Natural killer cell treated with Interleukin-12 subunit alpha and Interleukin-12 subunit beta and Interleukin-15 and Interleukin-18, amount 100 ng/mL, for 72 hours (primary cell): ENCODE measurements at regions not wholly inside any gene's neighbourhood (a gene's known extent, or its start where the extent isn't known, plus 50 kb on each side); places are given as distances from the start of the nearest gene placed in this dataset.
"Not testable (repeated sequence)": the region's sequence is repeated elsewhere in the genome, so short reads cannot be mapped to it uniquely, and the experiment has no call there.

Source experiments
- ATAC-seq, 2 donors: fragments of 150-1000 bp; cut with Tn5 transposase in 1 of 2; sonication (Bioruptor Pico), chemical (Tn5 transposase) in 1 of 2; 2 replicates each; pipeline ENCODE4 v1.10.0; 2021
- DNase-seq: peaks from one replicate; pipeline ENCODE4 v3.0.0; 2022; ENCODE audit warnings: low spot score
- H3K27ac Mint-ChIP-seq, 2 donors: 1 replicate in 1 of 2; 2 replicates in 1 of 2; pipeline ENCODE4 v1.8.0; 2022; ENCODE audit warnings: mixed read lengths in 2 of 2, mild to moderate bottlenecking in 1 of 2, moderate library complexity in 1 of 2
- H3K27me3 Mint-ChIP-seq, 2 donors: 1 replicate in 1 of 2; 2 replicates in 1 of 2; pipeline ENCODE4 v1.8.0; 2022; ENCODE audit warnings: mixed read lengths in 2 of 2
- H3K36me3 Mint-ChIP-seq: one replicate; pipeline ENCODE4 v1.8.0; 2022; ENCODE audit warnings: mixed read lengths
- H3K4me1 Mint-ChIP-seq, 2 donors: 1 replicate in 1 of 2; 2 replicates in 1 of 2; pipeline ENCODE4 v1.8.0; 2022; ENCODE audit warnings: low read depth in 2 of 2, mixed read lengths in 2 of 2, mild to moderate bottlenecking in 1 of 2
- H3K4me3 Mint-ChIP-seq: one replicate; pipeline ENCODE4 v1.8.0; 2022; ENCODE audit warnings: mixed read lengths
- H3K9me3 Mint-ChIP-seq: 2 replicates; pipeline ENCODE4 v1.8.0; 2022; ENCODE audit warnings: mixed read lengths

GRCh38 chr5:152644029-152644728 lies 239.1 kb upstream of the NMUR2 start:
- no peak for ATAC-seq
- no peak for DNase-seq
- Mint-ChIP-seq H3K4me3 (no peak overlapping the region), H3K36me3 (no peaks in the 10 kb centered on the region), H3K27ac (no peak overlapping the region), H3K9me3 (peaks cover 3% of the 10 kb centered on the region), H3K27me3 (no peaks in the 10 kb centered on the region), H3K4me1 (no peaks in the 10 kb centered on the region)

GRCh38 chr5:152649609-152650008 lies 244.5 kb upstream of the NMUR2 start:
- Mint-ChIP-seq H3K27me3 (no peaks in the 10 kb centered on the region), H3K36me3 (no peaks in the 10 kb centered on the region), H3K4me3 (no peak overlapping the region), H3K4me1 (no peaks in the 10 kb centered on the region), H3K9me3 (no peaks in the 10 kb centered on the region), H3K27ac (no peak overlapping the region)
- DNase-seq (no peak), ATAC-seq (no peak)

- no peaks in the 10 kb centered on the region for H3K27me3 Mint-ChIP-seq
Measured at GRCh38 chr5:152650413-152650812, 245.3 kb upstream of the NMUR2 start.

GRCh38 chr5:152659470-152659869 lies 254.4 kb upstream of the NMUR2 start:
- ATAC-seq, DNase-seq, H3K9me3 Mint-ChIP-seq, H3K27me3 Mint-ChIP-seq, H3K4me3 Mint-ChIP-seq, H3K4me1 Mint-ChIP-seq, H3K36me3 Mint-ChIP-seq, H3K27ac Mint-ChIP-seq: not testable (repeated sequence)

More at GRCh38 chr5:152650413-152650812, 245.3 kb upstream of the NMUR2 start:
- ATAC-seq (no peak), DNase-seq (no peak)
- Mint-ChIP-seq H3K9me3 (no peaks in the 10 kb centered on the region), H3K36me3 (no peaks in the 10 kb centered on the region), H3K27ac (no peak overlapping the region), H3K4me3 (no peak overlapping the region), H3K4me1 (no peaks in the 10 kb centered on the region)

- Mint-ChIP-seq H3K36me3 (no peaks in the 10 kb centered on the region), H3K9me3 (peaks cover 5% of the 10 kb centered on the region), H3K27me3 (no peaks in the 10 kb centered on the region), H3K27ac (no peak overlapping the region), H3K4me3 (no peak overlapping the region), H3K4me1 (no peaks in the 10 kb centered on the region)
- no peak for ATAC-seq
- DNase-seq = no peak
Measured at GRCh38 chr5:152673601-152674000, 268.5 kb upstream of the NMUR2 start.

- Mint-ChIP-seq H3K9me3 (peaks cover 5% of the 10 kb centered on the region), H3K36me3 (no peaks in the 10 kb centered on the region), H3K4me1 (no peaks in the 10 kb centered on the region), H3K27ac (no peak overlapping the region), H3K4me3 (no peak overlapping the region), H3K27me3 (no peaks in the 10 kb centered on the region)
- DNase-seq (no peak), ATAC-seq (no peak)
Measured at GRCh38 chr5:152674403-152674802, 269.3 kb upstream of the NMUR2 start.

GRCh38 chr5:152676196-152676595 lies 271.1 kb upstream of the NMUR2 start:
- ATAC-seq (no peak), DNase-seq (no peak)
- H3K4me3 Mint-ChIP-seq = no peak overlapping the region
- no peaks in the 10 kb centered on the region for H3K27me3 Mint-ChIP-seq
- H3K27ac Mint-ChIP-seq = no peak overlapping the region
- H3K9me3 Mint-ChIP-seq = peaks cover 7% of the 10 kb centered on the region
- H3K36me3 Mint-ChIP-seq = no peaks in the 10 kb centered on the region
- no peaks in the 10 kb centered on the region for H3K4me1 Mint-ChIP-seq

GRCh38 chr5:152683205-152683604 lies 278.1 kb upstream of the NMUR2 start:
- H3K9me3 Mint-ChIP-seq = peaks cover 27% of the 10 kb centered on the region
- no peaks in the 10 kb centered on the region for H3K27me3 Mint-ChIP-seq
- ATAC-seq = no peak

GRCh38 chr5:152686931-152687330 lies 281.9 kb upstream of the NMUR2 start:
- ATAC-seq (no peak), DNase-seq (no peak)
- Mint-ChIP-seq H3K4me3 (no peak overlapping the region), H3K36me3 (no peaks in the 10 kb centered on the region), H3K27ac (no peak overlapping the region), H3K9me3 (peaks cover 20% of the 10 kb centered on the region), H3K27me3 (no peaks in the 10 kb centered on the region), H3K4me1 (no peaks in the 10 kb centered on the region)

More at GRCh38 chr5:152683205-152683604, 278.1 kb upstream of the NMUR2 start:
- DNase-seq = no peak
- Mint-ChIP-seq H3K4me1 (no peaks in the 10 kb centered on the region), H3K4me3 (no peak overlapping the region), H3K36me3 (no peaks in the 10 kb centered on the region), H3K27ac (no peak overlapping the region)

GRCh38 chr5:152688561-152689249 lies 283.6 kb upstream of the NMUR2 start:
- H3K27ac Mint-ChIP-seq = no peak overlapping the region
- H3K4me1 Mint-ChIP-seq = no peaks in the 10 kb centered on the region
- peaks cover 19% of the 10 kb centered on the region for H3K9me3 Mint-ChIP-seq
- no peak for DNase-seq
- no peak overlapping the region for H3K4me3 Mint-ChIP-seq
- H3K36me3 Mint-ChIP-seq = no peaks in the 10 kb centered on the region
- no peaks in the 10 kb centered on the region for H3K27me3 Mint-ChIP-seq
- ATAC-seq = no peak

- H3K27ac Mint-ChIP-seq = no peak overlapping the region
- no peaks in the 10 kb centered on the region for H3K4me1 Mint-ChIP-seq
- H3K9me3 Mint-ChIP-seq = peaks cover 16% of the 10 kb centered on the region
- H3K36me3 Mint-ChIP-seq = no peaks in the 10 kb centered on the region
- H3K4me3 Mint-ChIP-seq = no peak overlapping the region
- H3K27me3 Mint-ChIP-seq = no peaks in the 10 kb centered on the region
- no peak for DNase-seq
- ATAC-seq = no peak
Measured at GRCh38 chr5:152689250-152689711, 284.2 kb upstream of the NMUR2 start.

GRCh38 chr5:152694231-152694630 lies 289.2 kb upstream of the NMUR2 start:
- Mint-ChIP-seq H3K36me3 (no peaks in the 10 kb centered on the region), H3K27me3 (no peaks in the 10 kb centered on the region), H3K27ac (no peak overlapping the region), H3K9me3 (peaks cover 9% of the 10 kb centered on the region), H3K4me3 (no peak overlapping the region), H3K4me1 (no peaks in the 10 kb centered on the region)
- no peak for DNase-seq
- no peak for ATAC-seq

GRCh38 chr5:152701305-152701949 lies 296.3 kb upstream of the NMUR2 start:
- H3K9me3 Mint-ChIP-seq = peaks cover 12% of the 10 kb centered on the region
- no peaks in the 10 kb centered on the region for H3K27me3 Mint-ChIP-seq
- no peak for DNase-seq
- H3K4me1 Mint-ChIP-seq = no peaks in the 10 kb centered on the region
- no peaks in the 10 kb centered on the region for H3K36me3 Mint-ChIP-seq
- H3K4me3 Mint-ChIP-seq = no peak overlapping the region
- no peak for ATAC-seq
- H3K27ac Mint-ChIP-seq = no peak overlapping the region

GRCh38 chr5:152704286-152704685 lies 299.2 kb upstream of the NMUR2 start:
- ATAC-seq (no peak), DNase-seq (no peak)
- H3K27ac Mint-ChIP-seq = no peak overlapping the region
- no peaks in the 10 kb centered on the region for H3K36me3 Mint-ChIP-seq
- H3K4me3 Mint-ChIP-seq = no peak overlapping the region
- H3K4me1 Mint-ChIP-seq = no peaks in the 10 kb centered on the region
- H3K9me3 Mint-ChIP-seq = peaks cover 10% of the 10 kb centered on the region
- no peaks in the 10 kb centered on the region for H3K27me3 Mint-ChIP-seq
